ENCODE measurements at regions not wholly inside any gene's neighbourhood (a gene's known extent, or its start where the extent isn't known, plus 50 kb on each side); places are given as distances from the start of the nearest gene placed in this dataset.
A peak's percentile ranks its signal among the peaks of the same experiment; 100 is the strongest.
"Not testable (repeated sequence)": the region's sequence is repeated elsewhere in the genome, so short reads cannot be mapped to it uniquely, and the experiment has no call there.

DNA sequence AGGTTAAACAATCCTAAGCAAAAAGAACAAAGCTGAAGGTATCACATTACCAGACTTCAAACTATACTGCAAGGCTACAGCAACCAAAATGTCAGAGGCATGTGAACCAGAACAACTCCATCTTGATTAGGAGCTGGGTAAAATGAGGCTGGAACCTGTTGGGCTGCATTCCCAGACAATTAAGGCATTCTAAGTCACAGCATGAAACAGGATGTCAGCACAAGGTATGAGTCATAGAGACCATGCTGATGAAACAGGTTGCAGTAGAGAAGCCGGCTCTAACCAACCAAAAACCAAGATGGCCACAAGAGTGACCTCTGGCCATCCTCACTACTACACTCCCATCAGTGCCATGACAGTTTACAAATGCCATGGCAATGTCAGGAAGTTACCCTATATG, 252.0 kb downstream of the RASEF start:
- DNase-seq, result peak in 3 of 4 experiments; percentile 6 to 38 (median 11)

- DNase-seq, result no peak
Measured at GRCh38 chr9:82819260-82819659, 243.7 kb downstream of the RASEF start.

DNA sequence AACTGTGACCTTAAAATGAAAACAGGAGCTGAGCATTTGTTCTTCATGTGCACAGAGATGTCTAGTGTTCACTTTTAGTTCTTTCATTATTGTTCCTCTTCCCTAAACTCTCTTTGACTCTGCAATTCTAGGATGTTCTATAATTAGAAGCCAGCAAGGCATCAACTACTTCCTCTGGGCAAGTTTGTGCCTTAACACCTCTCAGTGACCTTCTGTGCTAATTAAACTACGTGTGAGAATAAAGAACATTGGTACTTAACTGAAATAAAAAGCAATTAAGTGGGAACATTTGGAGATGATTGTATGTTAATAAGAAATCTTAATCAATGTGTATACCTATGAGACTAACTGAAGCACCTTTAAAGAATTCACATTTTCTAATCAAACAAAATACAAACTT, 242.8 kb downstream of the RASEF start:
- peak in 2 of 4 experiments; percentile 7 to 27 for DNase-seq

DNA sequence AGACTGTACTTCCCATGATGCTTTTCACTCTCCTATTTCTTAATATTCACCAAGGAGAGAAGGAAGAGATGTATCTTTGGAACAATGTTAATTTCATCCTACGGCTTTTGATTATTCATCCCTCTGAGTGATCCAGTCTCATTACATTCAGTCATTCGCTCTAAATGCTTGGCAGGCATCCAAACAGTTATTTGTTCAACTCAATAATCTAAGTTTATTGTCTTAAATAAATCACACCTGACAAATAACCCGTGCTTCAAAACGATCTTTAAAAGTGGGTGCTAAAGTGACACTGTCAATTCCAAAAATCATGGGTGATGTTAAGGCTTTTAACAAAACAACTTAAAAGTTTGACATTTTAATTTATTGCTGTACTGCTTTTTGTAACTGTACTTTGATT, 233.1 kb downstream of the RASEF start:
- no peak for DNase-seq

DNA sequence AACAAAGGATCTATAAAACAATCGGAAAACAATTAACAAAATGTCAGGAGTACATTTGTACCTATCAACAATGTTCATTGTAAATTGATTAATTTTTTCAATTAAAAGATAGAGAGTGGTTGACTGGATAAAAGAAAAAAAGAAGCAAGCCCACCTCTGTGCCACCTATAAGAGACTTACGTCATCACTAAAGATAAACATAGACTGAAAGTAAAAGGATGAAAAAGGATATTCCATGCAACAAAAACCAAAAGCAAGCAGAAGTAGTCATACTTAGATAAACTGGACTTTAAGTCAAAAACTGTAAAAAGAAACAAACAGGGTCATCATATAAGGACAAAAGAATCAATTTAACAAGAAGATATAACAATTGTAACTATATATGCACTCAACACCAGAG, 197.4 kb downstream of the RASEF start:
- DNase-seq, result no peak

DNA sequence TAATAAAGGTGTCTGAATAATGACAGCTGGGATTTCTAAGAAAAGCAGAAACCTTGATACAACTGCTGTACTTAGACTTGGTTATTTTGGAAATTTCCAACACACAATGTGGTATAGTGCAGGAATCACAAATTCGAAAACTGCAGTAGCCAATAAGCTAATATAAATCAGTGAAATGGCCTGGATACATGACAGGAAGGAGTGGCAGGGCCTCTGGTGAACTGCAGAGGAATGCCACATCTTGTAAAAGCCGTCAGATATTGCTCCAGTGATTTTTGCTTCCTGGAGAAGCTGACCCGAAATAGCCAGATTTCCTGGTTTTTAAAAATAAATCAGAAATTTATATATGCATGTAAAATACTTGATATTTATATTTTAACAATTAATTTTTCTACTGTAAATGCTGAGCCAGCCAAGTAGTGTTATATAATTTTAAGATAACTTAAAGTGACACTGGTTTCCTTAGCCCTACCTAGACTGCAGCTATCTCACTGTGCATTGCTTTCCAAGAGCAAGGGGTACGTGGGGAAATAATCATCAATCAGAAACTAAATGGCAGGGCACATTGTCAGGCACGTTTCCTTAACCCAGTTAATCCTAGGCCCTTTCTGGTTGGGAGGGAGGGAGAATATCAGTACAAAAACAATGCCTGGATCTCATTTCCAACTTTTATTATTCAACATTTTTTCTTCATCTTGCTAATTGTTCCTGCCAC, 182.4 kb downstream of the RASEF start:
- DNase-seq, result no peak

GRCh38 chr9:82882138-82882537, 180.8 kb downstream of the RASEF start:
- no peak for DNase-seq

DNA sequence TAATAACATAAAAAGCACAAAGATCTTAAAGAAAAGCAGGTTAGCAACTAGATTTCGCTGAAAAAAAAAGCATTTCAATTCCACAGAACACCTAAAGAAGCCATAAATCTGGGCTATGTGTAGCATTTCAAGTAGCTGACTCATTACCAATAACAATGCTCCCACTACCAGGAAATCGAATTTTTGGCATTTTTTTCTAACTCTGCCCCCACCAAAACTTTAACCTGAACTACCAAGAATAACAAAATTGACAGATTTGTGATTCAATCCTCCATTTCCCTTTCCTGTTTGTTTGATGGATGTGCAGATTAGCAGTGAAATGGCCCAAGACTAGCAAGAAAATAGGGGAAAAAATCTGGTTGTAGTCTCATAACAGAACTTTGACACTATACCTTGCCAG, 180.2 kb downstream of the RASEF start:
- no peak for DNase-seq

GRCh38 chr9:82883436-82883835, 179.5 kb downstream of the RASEF start:
- DNase-seq, result no peak

DNA sequence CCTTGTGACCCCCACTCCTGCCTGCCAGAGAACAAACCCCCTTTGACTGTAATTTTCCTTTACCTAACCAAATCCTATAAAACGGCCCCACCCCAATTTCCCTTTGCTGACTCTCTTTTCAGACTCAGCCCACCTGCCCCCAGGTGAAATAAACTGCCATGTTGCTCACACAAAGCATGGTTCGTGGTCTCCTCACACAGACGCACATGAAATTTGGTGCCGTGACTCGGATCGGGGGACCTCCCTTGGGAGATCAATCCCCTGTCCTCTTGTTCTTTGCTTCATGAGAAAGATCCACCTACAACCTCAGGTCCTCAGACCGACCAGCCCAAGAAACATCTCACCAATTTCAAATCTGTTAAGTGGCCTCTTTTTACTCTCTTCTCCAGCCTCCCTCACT, 179.0 kb downstream of the RASEF start:
- not testable (repeated sequence) for DNase-seq

DNA sequence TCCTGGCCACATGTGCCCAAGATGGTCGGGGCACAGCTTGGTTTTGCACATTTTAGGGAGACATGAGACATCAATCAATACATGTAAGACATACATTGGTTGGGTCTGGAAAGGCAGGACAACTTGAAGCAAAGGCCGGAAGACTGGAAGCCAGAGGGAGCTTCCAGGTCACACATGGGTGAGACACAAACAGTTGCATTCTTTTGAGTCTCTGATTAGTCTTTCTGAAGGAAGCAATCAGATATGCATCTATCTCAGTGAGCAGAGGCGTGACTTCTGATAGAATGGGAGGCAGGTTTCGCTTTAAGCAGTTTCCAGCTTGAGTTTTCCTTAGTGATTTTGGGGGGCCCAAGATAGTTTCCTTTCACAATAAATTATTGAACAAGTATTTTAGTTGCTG, 172.5 kb downstream of the RASEF start:
- no peak for DNase-seq

DNA sequence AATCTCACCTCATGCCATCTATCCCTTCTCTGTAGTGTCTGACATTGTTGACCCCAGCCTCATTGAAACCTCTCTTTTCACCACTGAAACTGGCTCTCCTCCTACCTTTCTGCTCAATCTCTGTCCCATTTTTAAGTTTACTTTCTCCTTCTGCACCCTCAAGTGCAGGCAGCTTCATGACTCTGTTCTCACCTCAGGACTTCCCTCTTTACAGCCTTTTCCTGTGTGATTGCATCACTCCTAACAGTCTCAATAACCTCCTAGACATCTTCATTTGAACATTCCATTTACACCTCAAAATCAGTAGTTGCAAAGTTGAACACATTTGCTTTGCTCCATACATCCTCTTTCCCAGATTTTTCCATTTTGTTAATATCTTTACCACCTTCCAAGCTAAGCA, 172.1 kb downstream of the RASEF start:
- peak in 1 of 4 experiments; percentile 1 for DNase-seq

- DNase-seq, result no peak
Measured at GRCh38 chr9:82891321-82891720, 171.6 kb downstream of the RASEF start.

DNA sequence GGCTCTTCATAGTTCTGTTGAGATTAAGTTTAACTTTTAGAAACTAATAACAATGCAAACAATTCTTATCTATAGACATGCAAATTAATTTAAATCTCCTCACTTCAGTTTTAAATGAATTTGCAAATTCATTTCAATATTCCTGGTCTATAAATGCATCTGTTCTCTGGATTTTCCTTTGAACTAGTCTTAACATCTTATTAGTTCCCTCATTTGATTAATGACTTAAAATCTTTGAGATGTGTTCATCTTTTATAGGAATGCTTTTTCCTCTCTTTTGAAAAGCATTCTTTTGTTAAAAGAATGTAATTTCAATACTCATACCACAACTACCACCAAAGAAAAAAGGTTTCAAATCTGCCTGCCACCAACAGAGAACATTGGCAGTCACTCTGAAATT, 169.4 kb downstream of the RASEF start:
- DNase-seq, result no peak

- no peak for DNase-seq
Measured at GRCh38 chr9:82894548-82894947, 168.4 kb downstream of the RASEF start.

- DNase-seq, result no peak
Measured at GRCh38 chr9:82894961-82895821, 167.8 kb downstream of the RASEF start.

- DNase-seq, result no peak
Measured at GRCh38 chr9:82895822-82896110, 167.2 kb downstream of the RASEF start.

DNA sequence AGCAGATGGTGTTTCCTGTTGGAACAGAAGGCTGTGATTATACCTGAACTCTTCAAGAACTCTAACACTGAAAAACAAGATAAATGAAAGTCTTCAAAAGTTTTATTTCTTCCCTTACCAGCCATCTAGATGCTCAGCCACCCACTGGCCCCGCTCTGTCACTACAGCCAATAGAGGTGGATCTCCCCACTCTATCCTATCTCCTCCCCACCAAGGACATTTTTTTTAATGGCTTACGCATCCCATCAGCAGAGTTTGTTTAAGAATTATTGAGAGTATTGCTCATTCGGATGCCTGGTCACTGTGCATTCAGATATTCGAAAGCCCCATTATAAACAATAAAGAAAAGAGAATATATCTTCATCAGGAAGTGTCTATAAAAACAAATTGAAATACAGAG, 159.4 kb downstream of the RASEF start:
- no peak for DNase-seq

DNA sequence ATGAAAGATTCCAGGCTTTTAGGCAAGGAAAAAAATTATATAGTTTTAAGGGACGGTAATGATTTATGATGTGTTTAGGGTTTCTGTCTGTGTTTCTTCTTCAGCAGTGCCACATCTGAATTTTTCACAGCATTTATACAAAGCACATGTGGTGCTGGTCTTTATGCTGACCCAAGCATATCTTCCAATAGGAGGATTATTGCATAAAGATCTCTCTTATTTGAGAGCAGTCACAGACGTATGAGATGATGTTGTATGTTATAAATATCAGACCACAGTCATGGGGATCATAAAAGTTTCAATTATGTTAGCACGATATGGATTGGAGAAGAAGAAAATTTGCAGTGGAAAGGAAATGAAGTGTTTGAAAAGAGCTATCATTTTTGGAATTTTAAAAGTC, 150.9 kb downstream of the RASEF start:
- DNase-seq, result no peak

DNA sequence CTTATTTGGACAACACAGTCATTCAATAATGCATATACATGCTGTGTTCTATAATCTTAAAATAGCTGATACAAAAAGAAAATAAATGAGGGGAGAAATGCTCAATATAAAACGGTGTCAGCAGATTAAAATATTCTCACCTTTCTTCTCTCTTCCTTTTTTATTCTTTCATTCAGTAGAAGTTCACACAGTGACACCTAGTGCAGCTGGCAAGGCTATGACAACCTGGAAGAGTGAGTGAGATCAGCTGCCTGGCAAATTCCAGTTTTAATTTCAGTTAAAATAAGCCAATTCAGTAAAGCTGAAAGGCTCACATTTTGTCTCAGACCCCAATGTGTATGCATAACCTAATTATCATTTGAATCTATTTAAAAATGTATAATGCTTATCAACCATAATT, 150.3 kb downstream of the RASEF start:
- DNase-seq, result no peak

DNA sequence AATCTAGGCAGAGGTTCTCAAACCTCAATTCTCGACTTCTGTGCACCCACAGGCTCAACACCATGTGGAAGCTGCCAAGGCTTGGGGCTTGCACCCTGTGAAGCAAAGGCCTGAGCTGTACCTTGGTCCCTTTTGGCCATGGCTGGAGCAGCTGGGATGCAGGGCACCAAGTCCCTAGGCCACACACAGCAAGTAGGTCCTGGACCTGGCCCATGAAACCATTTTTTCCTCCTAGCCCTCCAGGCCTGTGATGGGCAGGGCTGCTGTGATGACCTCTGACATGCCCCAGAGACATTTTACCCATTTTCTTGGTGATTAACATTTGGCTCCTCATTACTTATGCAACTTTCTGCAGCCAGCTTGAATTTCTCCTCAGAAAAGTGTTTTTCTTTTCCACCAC, 146.7 kb downstream of the RASEF start:
- not testable (repeated sequence) for DNase-seq

GRCh38 chr9:82920154-82920553, 142.8 kb downstream of the RASEF start:
- DNase-seq, result no peak

DNA sequence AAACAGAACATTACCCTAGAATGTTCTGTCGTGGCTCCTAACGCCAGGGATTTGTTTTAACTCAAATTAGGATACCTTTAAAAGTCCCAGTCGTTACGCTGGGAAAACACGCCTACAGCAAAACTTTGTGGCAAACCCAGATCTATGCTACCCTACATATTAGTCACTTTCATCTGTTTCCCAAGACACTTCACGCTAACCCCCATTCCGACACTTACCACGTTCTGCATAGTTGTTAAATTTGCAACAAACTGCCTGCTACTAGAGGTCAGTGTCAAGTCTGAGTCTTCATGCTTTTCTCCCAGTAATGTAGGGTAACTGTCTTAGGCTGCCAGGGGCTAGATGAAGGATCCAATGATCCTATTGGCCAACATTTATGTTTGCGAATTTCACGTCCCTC, 140.3 kb downstream of the RASEF start:
- no peak for DNase-seq
